H9 (cell line): ENCODE measurements at regions not wholly inside any gene's neighbourhood (a gene's known extent, or its start where the extent isn't known, plus 50 kb on each side); places are given as distances from the start of the nearest gene placed in this dataset.
A peak's percentile ranks its signal among the peaks of the same experiment; 100 is the strongest.
"Not testable (repeated sequence)": the region's sequence is repeated elsewhere in the genome, so short reads cannot be mapped to it uniquely, and the experiment has no call there.

ENCODE experiments used
- DNase-seq: peaks from one replicate; pipeline ENCODE4 v3.0.0-alpha.2; 2017
- H2AFZ ChIP-seq: one replicate; pipeline ENCODE4 v1.6.1; 2013; ENCODE audit warnings: mild to moderate bottlenecking, low read length, control low read depth, moderate library complexity
- H2AK5ac ChIP-seq: 2 replicates; pipeline ENCODE4 v1.6.1; 2013; ENCODE audit warnings: low read length, control low read depth, mixed read lengths; ENCODE audit not compliant: insufficient read length
- H2BK120ac ChIP-seq: one replicate; pipeline ENCODE4 v1.6.1; 2013; ENCODE audit warnings: low read depth, mild to moderate bottlenecking, low read length, control low read depth, inconsistent platforms; ENCODE audit not compliant: poor library complexity, severe bottlenecking
- H2BK12ac ChIP-seq: 2 replicates; pipeline ENCODE4 v1.6.1; 2013; ENCODE audit warnings: low read length, control low read depth, mixed read lengths, low read depth; ENCODE audit not compliant: insufficient read length
- H2BK15ac ChIP-seq: 2 replicates; pipeline ENCODE4 v1.6.1; 2013; ENCODE audit warnings: low read depth, low read length, control low read depth
- H2BK20ac ChIP-seq: one replicate; pipeline ENCODE4 v1.6.1; 2013; ENCODE audit warnings: low read depth, mild to moderate bottlenecking, low read length, control low read depth, inconsistent platforms; ENCODE audit not compliant: poor library complexity, severe bottlenecking
- H2BK5ac ChIP-seq: 2 replicates; pipeline ENCODE4 v1.6.1; 2013; ENCODE audit warnings: low read length, control low read depth, mixed read lengths; ENCODE audit not compliant: insufficient read length
- H3K14ac ChIP-seq: 2 replicates; pipeline ENCODE4 v1.6.1; 2013; ENCODE audit warnings: low read length, control low read depth; ENCODE audit not compliant: insufficient read depth
- H3K18ac ChIP-seq: 2 replicates; pipeline ENCODE4 v1.6.1; 2013; ENCODE audit warnings: low read depth, mild to moderate bottlenecking, mixed read lengths, low read length, control low read depth; ENCODE audit not compliant: insufficient read length
- H3K23ac ChIP-seq: 2 replicates; pipeline ENCODE4 v1.6.1; 2013; ENCODE audit warnings: low read length, control low read depth, mixed read lengths, low read depth; ENCODE audit not compliant: insufficient read length
- H3K23me2 ChIP-seq: 2 replicates; pipeline ENCODE4 v1.6.1; 2013; ENCODE audit warnings: low read depth, mild to moderate bottlenecking, mixed read lengths, low read length, control low read depth; ENCODE audit not compliant: insufficient read length, poor library complexity, severe bottlenecking
- H3K27ac ChIP-seq: 2 replicates; pipeline ENCODE4 v1.5.1; 2013; ENCODE audit warnings: low read length, control low read depth, mixed read lengths, low read depth; ENCODE audit not compliant: insufficient read length
- H3K27me3 ChIP-seq: 2 replicates; pipeline ENCODE4 v1.6.1; 2013; ENCODE audit warnings: low read length, control low read depth, inconsistent platforms; ENCODE audit not compliant: insufficient read depth
- H3K4ac ChIP-seq: 2 replicates; pipeline ENCODE4 v1.6.1; 2013; ENCODE audit warnings: low read depth, mild to moderate bottlenecking, control low read depth, inconsistent platforms, low read length, moderate library complexity
- H3K4me1 ChIP-seq: 2 replicates; pipeline ENCODE4 v1.6.1; 2013; ENCODE audit warnings: low read length, control low read depth, inconsistent platforms; ENCODE audit not compliant: insufficient read depth
- H3K4me2 ChIP-seq: 2 replicates; pipeline ENCODE4 v1.6.1; 2013; ENCODE audit warnings: low read length, control low read depth, mixed read lengths; ENCODE audit not compliant: insufficient read length, insufficient read depth
- H3K56ac ChIP-seq: 2 replicates; pipeline ENCODE4 v1.6.1; 2013; ENCODE audit warnings: low read depth, mild to moderate bottlenecking, mixed read lengths, low read length, control low read depth; ENCODE audit not compliant: insufficient read length
- H3K79me1 ChIP-seq: 2 replicates; pipeline ENCODE4 v1.6.1; 2013; ENCODE audit warnings: low read depth, mild to moderate bottlenecking, moderate library complexity, low read length, control low read depth, inconsistent platforms; ENCODE audit not compliant: insufficient read depth, poor library complexity, severe bottlenecking
- H3K79me2 ChIP-seq: 2 replicates; pipeline ENCODE4 v1.6.1; 2013; ENCODE audit warnings: low read length, control low read depth, inconsistent platforms; ENCODE audit not compliant: insufficient read depth
- H3K9ac ChIP-seq: 2 replicates; pipeline ENCODE4 v1.6.1; 2013; ENCODE audit warnings: low read length, control low read depth, mixed read lengths; ENCODE audit not compliant: insufficient read length; ENCODE audit errors: extremely low read depth
- H3K9me3 ChIP-seq: one replicate; pipeline ENCODE4 v1.6.1; 2013; ENCODE audit warnings: low read depth, low read length, inconsistent platforms; ENCODE audit not compliant: control insufficient read depth
- H3T11ph ChIP-seq: one replicate; pipeline ENCODE4 v1.6.1; 2013; ENCODE audit warnings: mild to moderate bottlenecking, low read length, control low read depth, inconsistent platforms
- H4K20me1 ChIP-seq: one replicate; pipeline ENCODE4 v1.6.1; 2013; ENCODE audit not compliant: control insufficient read depth, insufficient read length, insufficient read depth
- H4K5ac ChIP-seq: 2 replicates; pipeline ENCODE4 v1.6.1; 2013; ENCODE audit warnings: low read depth, mild to moderate bottlenecking, mixed read lengths, low read length, control low read depth; ENCODE audit not compliant: insufficient read length
- H4K8ac ChIP-seq: replicated peaks from 2 replicates; pipeline ENCODE4 v1.6.1; 2013; ENCODE audit warnings: low read length, control low read depth, mixed read lengths, low read depth; ENCODE audit not compliant: insufficient read length
- H4K91ac ChIP-seq: 2 replicates; pipeline ENCODE4 v1.6.1; 2013; ENCODE audit warnings: low read depth, mild to moderate bottlenecking, moderate library complexity, mixed read lengths, low read length, control low read depth; ENCODE audit not compliant: insufficient read length
- H3K27ac Mint-ChIP-seq, 3 experiments: 2 replicates in 2 of 3; 3 replicates in 1 of 3; pipeline ENCODE4 v1.8.0; 2020 to 2021; ENCODE audit warnings: mixed read lengths in 3 of 3, mild to moderate bottlenecking in 1 of 3, moderate library complexity in 1 of 3
- H3K27me3 Mint-ChIP-seq: 2 replicates; pipeline ENCODE4 v1.8.0; 2021; ENCODE audit warnings: low read depth, mild to moderate bottlenecking, moderate library complexity, mixed read lengths
- H3K36me3 Mint-ChIP-seq, 3 experiments: 2 replicates in 2 of 3; 3 replicates in 1 of 3; pipeline ENCODE4 v1.8.0; 2020 to 2021; ENCODE audit warnings: low read depth in 3 of 3, mixed read lengths in 3 of 3; ENCODE audit not compliant: insufficient read depth in 1 of 3
- H3K4me1 Mint-ChIP-seq, 2 experiments: 2 replicates each; pipeline ENCODE4 v1.8.0; 2020; ENCODE audit warnings: mixed read lengths in 2 of 2
- H3K4me3 Mint-ChIP-seq, 2 experiments: 2 replicates in 1 of 2; 3 replicates in 1 of 2; pipeline ENCODE4 v1.8.0; 2020 to 2021; ENCODE audit warnings: mild to moderate bottlenecking in 2 of 2, mixed read lengths in 2 of 2, moderate library complexity in 1 of 2
- H3K9me3 Mint-ChIP-seq, 2 experiments: 2 replicates in 1 of 2; 3 replicates in 1 of 2; pipeline ENCODE4 v1.8.0; 2020; ENCODE audit warnings: mild to moderate bottlenecking in 2 of 2, mixed read lengths in 2 of 2, moderate library complexity in 1 of 2
- WGBS: extraction: QIAGEN DNeasy Blood & Tissue Kit; methylation state at CpG from one replicate; pipeline ENCODE4 v1.1.7; 2013; ENCODE audit warnings: missing lambda C conversion rate, low lambda C conversion rate, mixed read lengths; ENCODE audit not compliant: insufficient read length; ENCODE audit errors: extremely low coverage; 5-methylcytosine and 5-hydroxymethylcytosine counted together
- TF ChIP-seq, protein P1 (sequence below): fragments of 200-600 bp; sonication (generic); conservative IDR thresholded peaks from 3 replicates; pipeline ENCODE4 v1.8.0; 2021; ENCODE audit warnings: antibody characterized with exemption, mild to moderate bottlenecking

DNA sequence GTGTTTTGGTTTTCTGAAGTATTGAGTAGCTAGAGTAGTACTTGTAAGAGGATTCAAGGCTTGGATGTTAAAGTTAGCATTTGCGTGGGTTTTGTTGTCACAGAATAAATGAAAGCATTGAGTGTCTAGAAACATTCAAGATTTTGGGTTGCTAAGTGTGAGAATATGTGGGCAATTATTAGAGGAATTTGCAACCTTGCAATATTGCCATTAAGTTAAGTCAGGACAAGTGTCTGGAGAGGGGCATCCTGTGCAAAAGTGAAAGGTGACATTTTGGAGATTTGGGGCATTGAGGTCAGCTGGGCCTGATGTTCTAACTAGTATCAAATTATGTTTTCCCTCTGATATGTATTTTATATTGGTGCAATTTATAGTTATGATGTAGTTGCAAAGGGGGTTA, 533.9 kb upstream of the GRID2 start:
- no peak overlapping the region for H2AK5ac ChIP-seq
- TF ChIP-seq, protein P1, sequence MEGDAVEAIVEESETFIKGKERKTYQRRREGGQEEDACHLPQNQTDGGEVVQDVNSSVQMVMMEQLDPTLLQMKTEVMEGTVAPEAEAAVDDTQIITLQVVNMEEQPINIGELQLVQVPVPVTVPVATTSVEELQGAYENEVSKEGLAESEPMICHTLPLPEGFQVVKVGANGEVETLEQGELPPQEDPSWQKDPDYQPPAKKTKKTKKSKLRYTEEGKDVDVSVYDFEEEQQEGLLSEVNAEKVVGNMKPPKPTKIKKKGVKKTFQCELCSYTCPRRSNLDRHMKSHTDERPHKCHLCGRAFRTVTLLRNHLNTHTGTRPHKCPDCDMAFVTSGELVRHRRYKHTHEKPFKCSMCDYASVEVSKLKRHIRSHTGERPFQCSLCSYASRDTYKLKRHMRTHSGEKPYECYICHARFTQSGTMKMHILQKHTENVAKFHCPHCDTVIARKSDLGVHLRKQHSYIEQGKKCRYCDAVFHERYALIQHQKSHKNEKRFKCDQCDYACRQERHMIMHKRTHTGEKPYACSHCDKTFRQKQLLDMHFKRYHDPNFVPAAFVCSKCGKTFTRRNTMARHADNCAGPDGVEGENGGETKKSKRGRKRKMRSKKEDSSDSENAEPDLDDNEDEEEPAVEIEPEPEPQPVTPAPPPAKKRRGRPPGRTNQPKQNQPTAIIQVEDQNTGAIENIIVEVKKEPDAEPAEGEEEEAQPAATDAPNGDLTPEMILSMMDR, result no peak
- H3K27ac ChIP-seq, result no peak overlapping the region
- H3K36me3 Mint-ChIP-seq, result peaks cover 15 to 28% (median 25%) of the 10 kb centered on the region in 3 experiments
- no peak overlapping the region for H3K23ac ChIP-seq
- no peak overlapping the region for H3K9ac ChIP-seq
- no peaks in the 10 kb centered on the region for H3K79me2 ChIP-seq
- H2BK12ac ChIP-seq, result no peak overlapping the region
- H3K4me1 ChIP-seq, result no peaks in the 10 kb centered on the region; the same call in 1 of the 2 replicates
- H3K18ac ChIP-seq, result no peak overlapping the region
- H3K14ac ChIP-seq, result no peak overlapping the region
- no peak overlapping the region for H2BK20ac ChIP-seq
- no peaks in the 10 kb centered on the region for H3K9me3 ChIP-seq
- H3K27me3 Mint-ChIP-seq, result no peaks in the 10 kb centered on the region
- no peak overlapping the region for H2BK15ac ChIP-seq
- no peak overlapping the region for H2BK5ac ChIP-seq
- H3K4me1 Mint-ChIP-seq, result peaks cover 5 to 7% of the 10 kb centered on the region in 2 experiments
- WGBS, result no CpG with 5 or more reads among the region's 1 CpG
- H3K79me1 ChIP-seq, result no peaks in the 10 kb centered on the region
- no peak overlapping the region for H2BK120ac ChIP-seq
- peaks cover 24 to 30% of the 10 kb centered on the region in 2 experiments; a peak in 4 of 5 replicates for H3K9me3 Mint-ChIP-seq
- no peak overlapping the region for H3T11ph ChIP-seq
- peaks cover 2% of the 10 kb centered on the region for H3K23me2 ChIP-seq
- no peak overlapping the region for H3K4ac ChIP-seq
- H3K4me2 ChIP-seq, result no peak overlapping the region
- DNase-seq, result no peak
- no peak overlapping the region for H2AFZ ChIP-seq
- H3K56ac ChIP-seq, result no peak overlapping the region
- no peak overlapping the region for H4K8ac ChIP-seq
- H4K91ac ChIP-seq, result no peak overlapping the region
- no peaks in the 10 kb centered on the region for H4K20me1 ChIP-seq
- no peaks in the 10 kb centered on the region for H3K27me3 ChIP-seq
- H3K27ac Mint-ChIP-seq, result no peak overlapping the region
- no peak overlapping the region for H3K4me3 Mint-ChIP-seq
- H4K5ac ChIP-seq, result no peak overlapping the region

DNA sequence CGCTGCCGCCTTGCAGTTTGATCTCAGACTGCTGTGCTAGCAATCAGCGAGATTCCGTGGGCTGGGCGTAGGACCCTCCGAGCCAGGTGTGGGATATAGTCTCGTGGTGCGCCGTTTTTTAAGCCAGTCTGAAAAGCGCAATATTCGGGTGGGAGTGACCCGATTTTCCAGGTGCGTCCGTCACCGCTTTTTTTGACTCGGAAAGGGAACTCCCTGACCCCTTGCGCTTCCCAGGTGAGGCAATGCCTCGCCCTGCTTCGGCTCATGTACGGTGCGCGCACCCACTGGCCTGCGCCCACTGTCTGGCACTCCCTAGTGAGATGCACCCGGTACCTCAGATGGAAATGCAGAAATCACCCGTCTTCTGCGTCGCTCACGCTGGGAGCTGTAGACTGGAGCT, 512.1 kb upstream of the GRID2 start:
- not testable (repeated sequence) for H3K79me1 ChIP-seq, H3T11ph ChIP-seq, H3K4me1 Mint-ChIP-seq, H2AFZ ChIP-seq, H3K27me3 Mint-ChIP-seq, H4K8ac ChIP-seq, H2BK5ac ChIP-seq, H3K14ac ChIP-seq, H3K4ac ChIP-seq, H3K18ac ChIP-seq, H3K9ac ChIP-seq, H2AK5ac ChIP-seq, H3K4me2 ChIP-seq, H3K4me1 ChIP-seq, H3K23ac ChIP-seq, H3K23me2 ChIP-seq, H2BK12ac ChIP-seq, H4K20me1 ChIP-seq, H3K79me2 ChIP-seq, H3K56ac ChIP-seq, H3K36me3 Mint-ChIP-seq, H3K27ac ChIP-seq, H2BK15ac ChIP-seq, H3K27me3 ChIP-seq, H3K9me3 ChIP-seq, H4K91ac ChIP-seq, H2BK20ac ChIP-seq, H2BK120ac ChIP-seq, H4K5ac ChIP-seq
- peak overlapping the region; percentile 80 to 86 for H3K4me3 Mint-ChIP-seq
- peaks cover 0 to 11% of the 10 kb centered on the region in 2 experiments; a peak in 2 of 5 replicates for H3K9me3 Mint-ChIP-seq
- no CpG with 5 or more reads among the region's 28 CpGs for WGBS
- H3K27ac Mint-ChIP-seq, result peak overlapping the region in 2 of 3 experiments; percentile 88 to 95; a peak in 4 of 7 replicates
- peak; percentile 38 for DNase-seq
